NCI-H1417 (cell line): ENCODE measurements at regions not wholly inside any gene's neighbourhood (a gene's known extent, or its start where the extent isn't known, plus 50 kb on each side); places are given as distances from the start of the nearest gene placed in this dataset.

Experiments used
- DNase-seq, 3 experiments: peaks; one replicate each; lab custom pipeline; 2025; lab: John Stamatoyannopoulos, UW

- DNase-seq = no peak
Observed at GRCh38 chr6:17047889-17048288, 54.0 kb upstream of the STMND1 start.

- DNase-seq = no peak
Observed at GRCh38 chr6:17045581-17046322, 56.1 kb upstream of the STMND1 start.

- DNase-seq = no peak
Observed at GRCh38 chr6:17043148-17043522, 58.7 kb upstream of the STMND1 start.

GRCh38 chr6:17042422-17043147 lies 59.3 kb upstream of the STMND1 start:
- no peak for DNase-seq

- DNase-seq = no peak
Observed at GRCh38 chr6:17039266-17039665, 62.6 kb upstream of the STMND1 start.

GRCh38 chr6:17038316-17038715 lies 63.5 kb upstream of the STMND1 start:
- no peak for DNase-seq

- no peak for DNase-seq
Observed at GRCh38 chr6:17036065-17036393, 65.8 kb upstream of the STMND1 start.

GRCh38 chr6:17035257-17036064 lies 66.4 kb upstream of the STMND1 start:
- DNase-seq = peak in 2 of 3 experiments; percentile 41 to 82

GRCh38 chr6:17033746-17034145 lies 68.1 kb upstream of the STMND1 start:
- no peak for DNase-seq

- DNase-seq = peak in 1 of 3 experiments; percentile 16
Observed at GRCh38 chr6:17032988-17033634, 68.7 kb upstream of the STMND1 start.

- peak in 1 of 3 experiments; percentile 16 for DNase-seq
Observed at GRCh38 chr6:17032590-17032987, 69.3 kb upstream of the STMND1 start.

GRCh38 chr6:17031961-17032360 lies 69.9 kb upstream of the STMND1 start:
- no peak for DNase-seq

- no peak for DNase-seq
Observed at GRCh38 chr6:17027441-17027840, 74.4 kb upstream of the STMND1 start.

- no peak for DNase-seq
Observed at GRCh38 chr6:17022604-17023003, 79.2 kb upstream of the STMND1 start.

- no peak for DNase-seq
Observed at GRCh38 chr6:17021539-17021889, 80.3 kb upstream of the STMND1 start.

- DNase-seq = no peak
Observed at GRCh38 chr6:17020889-17021538, 80.8 kb upstream of the STMND1 start.

- no peak for DNase-seq
Observed at GRCh38 chr6:17018425-17018824, 83.4 kb upstream of the STMND1 start.

GRCh38 chr6:17017416-17017815 lies 84.4 kb upstream of the STMND1 start:
- DNase-seq = no peak

- DNase-seq = no peak
Observed at GRCh38 chr6:17015551-17016381, 86.1 kb upstream of the STMND1 start.

- DNase-seq = no peak
Observed at GRCh38 chr6:17015144-17015543, 86.7 kb upstream of the STMND1 start.

GRCh38 chr6:17013701-17014100 lies 88.1 kb upstream of the STMND1 start:
- no peak for DNase-seq
